Neuronal stem cell (in vitro differentiated cells): ENCODE measurements at regions not wholly inside any gene's neighbourhood (a gene's known extent, or its start where the extent isn't known, plus 50 kb on each side); places are given as distances from the start of the nearest gene placed in this dataset.

Experiments
- DNase-seq: peaks from one replicate; pipeline ENCODE4 v3.0.0-alpha.2; 2013; ENCODE audit warnings: low spot score
- H2AFZ ChIP-seq: one replicate; pipeline ENCODE4 v1.6.1; 2013; ENCODE audit warnings: mild to moderate bottlenecking, low read length, inconsistent platforms
- H2AK5ac ChIP-seq: 2 replicates; pipeline ENCODE4 v1.6.1; 2013; ENCODE audit warnings: low read depth, mild to moderate bottlenecking, inconsistent platforms, low read length, moderate library complexity, mixed read lengths
- H2BK120ac ChIP-seq: 2 replicates; pipeline ENCODE4 v1.6.1; 2013; ENCODE audit warnings: low read depth, mild to moderate bottlenecking, inconsistent platforms, low read length, moderate library complexity, mixed read lengths
- H2BK12ac ChIP-seq: one replicate; pipeline ENCODE4 v1.6.1; 2013; ENCODE audit warnings: low read length, inconsistent platforms
- H2BK15ac ChIP-seq: 2 replicates; pipeline ENCODE4 v1.6.1; 2013; ENCODE audit warnings: mild to moderate bottlenecking, low read length, inconsistent platforms, mixed read lengths
- H2BK5ac ChIP-seq: one replicate; pipeline ENCODE4 v1.6.1; 2013; ENCODE audit warnings: inconsistent platforms, mild to moderate bottlenecking, low read length, moderate library complexity
- H3K14ac ChIP-seq: one replicate; pipeline ENCODE4 v1.6.1; 2013; ENCODE audit warnings: low read length, inconsistent platforms
- H3K18ac ChIP-seq: 2 replicates; pipeline ENCODE4 v1.6.1; 2013; ENCODE audit warnings: low read length, inconsistent platforms
- H3K23ac ChIP-seq: 2 replicates; pipeline ENCODE4 v1.6.1; 2013; ENCODE audit warnings: low read depth, mild to moderate bottlenecking, mixed read lengths, low read length, inconsistent platforms; ENCODE audit not compliant: poor library complexity
- H3K27ac ChIP-seq: replicated peaks from 3 replicates; pipeline ENCODE4 v1.5.1; 2013; ENCODE audit warnings: low read length, inconsistent platforms
- H3K27me3 ChIP-seq, 3 experiments: 2 replicates each; pipeline ENCODE4 v1.6.1; 2013; ENCODE audit warnings: low read length in 3 of 3, mild to moderate bottlenecking in 2 of 3, inconsistent platforms in 1 of 3, low read depth in 1 of 3, mixed read lengths in 1 of 3, moderate library complexity in 1 of 3; ENCODE audit not compliant: control insufficient read depth in 3 of 3, insufficient read depth in 3 of 3
- H3K36me3 ChIP-seq, 2 donors: replicated peaks in 1 of 2; 2 replicates each; pipeline ENCODE4 v1.6.1; 2013; ENCODE audit warnings: low read length in 2 of 2; ENCODE audit not compliant: control insufficient read depth in 2 of 2, insufficient read depth in 2 of 2
- H3K4ac ChIP-seq: 2 replicates; pipeline ENCODE4 v1.6.1; 2013; ENCODE audit warnings: inconsistent platforms, mild to moderate bottlenecking, low read length, moderate library complexity
- H3K4me1 ChIP-seq, 2 donors: 1 replicate in 1 of 2; 2 replicates in 1 of 2; pipeline ENCODE4 v1.6.1; 2013; ENCODE audit warnings: low read length in 2 of 2, low read depth in 1 of 2; ENCODE audit not compliant: control insufficient read depth in 2 of 2, insufficient read depth in 1 of 2
- H3K4me2 ChIP-seq: one replicate; pipeline ENCODE4 v1.6.1; 2013; ENCODE audit warnings: mild to moderate bottlenecking, low read length, inconsistent platforms; ENCODE audit not compliant: insufficient read depth, poor library complexity, severe bottlenecking
- H3K4me3 ChIP-seq, 2 donors: 2 replicates each; pipeline ENCODE4 v1.5.1; 2013; ENCODE audit warnings: low read length in 2 of 2, mild to moderate bottlenecking in 2 of 2, inconsistent platforms in 1 of 2, moderate library complexity in 1 of 2
- H3K79me1 ChIP-seq: one replicate; pipeline ENCODE4 v1.6.1; 2013; ENCODE audit warnings: low read depth, mild to moderate bottlenecking, inconsistent platforms, low read length, moderate library complexity
- H3K9ac ChIP-seq: one replicate; pipeline ENCODE4 v1.6.1; 2013; ENCODE audit warnings: mild to moderate bottlenecking, low read depth, low read length, inconsistent platforms; ENCODE audit not compliant: poor library complexity
- H3K9me3 ChIP-seq, 2 donors: replicated peaks in 1 of 2; 2 replicates each; pipeline versions ENCODE3 to v1.6.1; 2013; ENCODE audit warnings: low read length in 2 of 2, mild to moderate bottlenecking in 2 of 2, inconsistent platforms in 1 of 2, low read depth in 1 of 2, mixed read lengths in 1 of 2, moderate library complexity in 1 of 2; ENCODE audit not compliant: control insufficient read depth in 2 of 2, insufficient read depth in 1 of 2
- H4K8ac ChIP-seq: one replicate; pipeline ENCODE4 v1.6.1; 2013; ENCODE audit warnings: low read depth, mild to moderate bottlenecking, inconsistent platforms, low read length, moderate library complexity
- H4K91ac ChIP-seq: one replicate; pipeline ENCODE4 v1.6.1; 2013; ENCODE audit warnings: low read length, low read depth, mild to moderate bottlenecking, inconsistent platforms; ENCODE audit not compliant: poor library complexity
- WGBS, 2 donors: extraction: QIAGEN DNeasy Blood & Tissue Kit; methylation state at CpG; one replicate each; pipeline ENCODE4 v1.1.7; 2013; ENCODE audit warnings: missing lambda C conversion rate in 2 of 2, mixed read lengths in 1 of 2; ENCODE audit not compliant: insufficient read length in 2 of 2, insufficient replicate concordance in 1 of 2; ENCODE audit errors: extremely low coverage in 2 of 2; 5-methylcytosine and 5-hydroxymethylcytosine counted together

- Histone ChIP-seq H3K4me2 (no peak overlapping the region), H2BK15ac (no peak overlapping the region), H2BK5ac (no peak overlapping the region), H3K18ac (no peak overlapping the region), H4K8ac (no peak overlapping the region), H2AK5ac (no peak overlapping the region), H2BK12ac (no peak overlapping the region), H3K27ac (no peak overlapping the region), H3K27me3 (no peaks in the 10 kb centered on the region), H3K4me1 (peaks cover 0 to 18% of the 10 kb centered on the region in 2 donors), H3K4me3 (no peak overlapping the region), H3K14ac (no peak overlapping the region), H4K91ac (no peak overlapping the region), H3K4ac (no peak overlapping the region), H3K36me3 (no peaks in the 10 kb centered on the region), H3K79me1 (no peaks in the 10 kb centered on the region), H2AFZ (no peak overlapping the region), H3K9me3 (peaks cover 0 to 2% of the 10 kb centered on the region in 2 donors), H3K9ac (no peak overlapping the region), H3K23ac (no peak overlapping the region), H2BK120ac (no peak overlapping the region)
- no CpG with 5 or more reads among the region's 6 CpGs for WGBS, 2 donors
- DNase-seq, result no peak
These were observed 174.5 kb upstream of the RUNX1 start for GRCh38 chr21:35223480-35224156.

GRCh38 chr21:35222541-35222941, 173.4 kb upstream of the RUNX1 start:
- H3K18ac ChIP-seq, result no peak overlapping the region
- no peak overlapping the region for H3K4ac ChIP-seq
- peaks cover 0 to 19% of the 10 kb centered on the region in 2 donors for H3K4me1 ChIP-seq
- no peak overlapping the region for H3K9ac ChIP-seq
- H3K36me3 ChIP-seq, result no peaks in the 10 kb centered on the region
- no peak overlapping the region for H2BK120ac ChIP-seq
- no peak overlapping the region for H2BK12ac ChIP-seq
- no peaks in the 10 kb centered on the region for H3K79me1 ChIP-seq
- peaks cover 0 to 2% of the 10 kb centered on the region in 2 donors for H3K9me3 ChIP-seq
- no peak overlapping the region for H3K4me2 ChIP-seq
- WGBS, 2 donors, result no CpG with 5 or more reads among the region's 3 CpGs
- no peak for DNase-seq
- no peak overlapping the region for H4K91ac ChIP-seq
- no peak overlapping the region for H2BK5ac ChIP-seq
- no peak overlapping the region for H3K4me3 ChIP-seq
- H2AFZ ChIP-seq, result no peak overlapping the region
- no peak overlapping the region for H2AK5ac ChIP-seq
- no peak overlapping the region for H3K14ac ChIP-seq
- H3K23ac ChIP-seq, result no peak overlapping the region
- no peaks in the 10 kb centered on the region for H3K27me3 ChIP-seq
- H3K27ac ChIP-seq, result no peak overlapping the region
- no peak overlapping the region for H4K8ac ChIP-seq
- no peak overlapping the region for H2BK15ac ChIP-seq

DNA sequence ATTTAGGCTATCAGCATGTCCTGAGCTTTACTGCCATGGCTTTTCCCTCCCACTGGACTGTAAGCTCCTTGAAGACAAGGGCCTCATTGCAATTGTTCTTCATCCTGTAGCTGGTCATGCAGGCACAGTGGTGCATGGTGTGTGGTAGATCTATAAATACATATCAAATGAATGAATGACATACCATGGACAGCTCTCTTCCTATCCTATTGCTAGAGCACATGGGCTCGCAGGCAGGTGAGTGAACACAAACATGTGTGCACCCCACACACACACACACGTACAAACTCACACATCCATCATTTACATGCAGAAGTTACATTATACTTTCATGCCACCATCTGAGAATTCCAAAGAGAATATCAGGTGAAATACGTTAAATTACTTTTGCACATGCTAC, 172.9 kb upstream of the RUNX1 start:
- Histone ChIP-seq H3K27me3 (no peaks in the 10 kb centered on the region), H2BK5ac (no peak overlapping the region), H4K91ac (no peak overlapping the region), H2AK5ac (no peak overlapping the region), H4K8ac (no peak overlapping the region), H3K23ac (no peak overlapping the region), H3K4me3 (no peak overlapping the region), H2BK12ac (no peak overlapping the region), H3K9me3 (peaks cover 0 to 2% of the 10 kb centered on the region in 2 donors), H3K9ac (no peak overlapping the region), H3K4ac (no peak overlapping the region), H3K27ac (no peak overlapping the region), H3K79me1 (no peaks in the 10 kb centered on the region), H2BK15ac (no peak overlapping the region), H3K14ac (no peak overlapping the region), H2AFZ (no peak overlapping the region), H3K4me1 (peaks cover 0 to 21% of the 10 kb centered on the region in 2 donors), H3K18ac (no peak overlapping the region), H3K4me2 (no peak overlapping the region), H2BK120ac (no peak overlapping the region), H3K36me3 (no peaks in the 10 kb centered on the region)
- no peak for DNase-seq
- no CpG with 5 or more reads among the region's 3 CpGs for WGBS, 2 donors

GRCh38 chr21:35220301-35220700, 171.2 kb upstream of the RUNX1 start:
- no peaks in the 10 kb centered on the region for H3K36me3 ChIP-seq
- no peak overlapping the region for H3K4me3 ChIP-seq
- no peaks in the 10 kb centered on the region for H3K79me1 ChIP-seq
- H3K4ac ChIP-seq, result no peak overlapping the region
- H3K9ac ChIP-seq, result no peak overlapping the region
- H4K8ac ChIP-seq, result no peak overlapping the region
- WGBS, 2 donors, result no CpG with 5 or more reads among the region's 1 CpG
- H3K27ac ChIP-seq, result no peak overlapping the region
- H2AFZ ChIP-seq, result no peak overlapping the region
- H3K4me2 ChIP-seq, result no peak overlapping the region
- no peak overlapping the region for H3K23ac ChIP-seq
- H3K4me1 ChIP-seq, result peaks cover 0 to 15% of the 10 kb centered on the region in 2 donors
- H4K91ac ChIP-seq, result no peak overlapping the region
- no peaks in the 10 kb centered on the region for H3K27me3 ChIP-seq
- no peak overlapping the region for H2BK120ac ChIP-seq
- no peak overlapping the region for H2AK5ac ChIP-seq
- H2BK5ac ChIP-seq, result no peak overlapping the region
- H3K18ac ChIP-seq, result no peak overlapping the region
- H2BK15ac ChIP-seq, result no peak overlapping the region
- no peak overlapping the region for H2BK12ac ChIP-seq
- H3K14ac ChIP-seq, result no peak overlapping the region
- DNase-seq, result no peak
- H3K9me3 ChIP-seq, result peaks cover 0 to 2% of the 10 kb centered on the region in 2 donors
